Calu3 (cell line): ENCODE measurements at regions not wholly inside any gene's neighbourhood (a gene's known extent, or its start where the extent isn't known, plus 50 kb on each side); places are given as distances from the start of the nearest gene placed in this dataset.

Source experiments
- BruUV-seq: library from RNA; stranded (reverse); fragments of 400-500 nt; replicated peaks from 2 replicates; lab custom pipeline; 2021; lab: Mats Ljungman, UMichigan
- CTCF ChIA-PET: fragments of 300-600 bp; sonication (Branson Sonifier 250); formaldehyde crosslinking; loops from one replicate; lab custom pipeline; 2022; ENCODE audit warnings: antibody characterized with exemption; lab: Charles Lee
- DNase-seq: peaks from one replicate; pipeline ENCODE4 v3.0.0; 2022
- H3K27ac Mint-ChIP-seq: one replicate; pipeline ENCODE4 v1.8.0; 2022; ENCODE audit warnings: mixed read lengths; ENCODE audit not compliant: unreplicated experiment
- H3K27me3 Mint-ChIP-seq: one replicate; pipeline ENCODE4 v1.8.0; 2022; ENCODE audit warnings: mixed read lengths; ENCODE audit not compliant: unreplicated experiment
- H3K36me3 Mint-ChIP-seq: one replicate; pipeline ENCODE4 v1.8.0; 2022; ENCODE audit warnings: mild to moderate bottlenecking, moderate library complexity, mixed read lengths; ENCODE audit not compliant: insufficient read depth, unreplicated experiment
- H3K4me1 Mint-ChIP-seq: one replicate; pipeline ENCODE4 v1.8.0; 2022; ENCODE audit warnings: mild to moderate bottlenecking, low read depth, mixed read lengths; ENCODE audit not compliant: unreplicated experiment
- H3K4me3 Mint-ChIP-seq: one replicate; pipeline ENCODE4 v1.8.0; 2022; ENCODE audit warnings: mild to moderate bottlenecking, low read depth, moderate library complexity, mixed read lengths; ENCODE audit not compliant: unreplicated experiment
- H3K9me3 Mint-ChIP-seq: one replicate; pipeline ENCODE4 v1.8.0; 2022; ENCODE audit warnings: low read depth, mixed read lengths; ENCODE audit not compliant: unreplicated experiment
- CTCF ChIP-seq: fragments of 200-600 bp; IDR thresholded peaks from one replicate; pipeline ENCODE4 v1.8.0; 2022; ENCODE audit warnings: antibody characterized with exemption; ENCODE audit not compliant: unreplicated experiment
- intact Hi-C: fragments of 100-400 bp; cut with micrococcal nuclease; formaldehyde crosslinking; loops from one replicate; pipeline ENCODE4 v1.10.0; 2022; ENCODE audit not compliant: unreplicated experiment

GRCh38 chr9:14424289-14424688, 110.3 kb upstream of the NFIB start:
- CTCF ChIA-PET = no interaction called here
- Mint-ChIP-seq H3K4me1 (peaks cover 18% of the 10 kb centered on the region), H3K27me3 (no peaks in the 10 kb centered on the region), H3K9me3 (no peaks in the 10 kb centered on the region), H3K36me3 (no peaks in the 10 kb centered on the region), H3K27ac (no peak overlapping the region), H3K4me3 (no peak overlapping the region)
- no peak for TF ChIP-seq CTCF
- intact Hi-C loops = no loop called here
- no TSS peak for BruUV-seq
- no peak for DNase-seq

GRCh38 chr9:14423815-14424261, 109.9 kb upstream of the NFIB start:
- no peak overlapping the region for H3K27ac Mint-ChIP-seq
- H3K36me3 Mint-ChIP-seq = no peaks in the 10 kb centered on the region
- no peaks in the 10 kb centered on the region for H3K9me3 Mint-ChIP-seq
- CTCF ChIA-PET = no interaction called here
- H3K27me3 Mint-ChIP-seq = no peaks in the 10 kb centered on the region
- DNase-seq = no peak
- intact Hi-C loops = no loop called here
- peaks cover 17% of the 10 kb centered on the region for H3K4me1 Mint-ChIP-seq
- no peak for TF ChIP-seq CTCF
- no TSS peak for BruUV-seq
- no peak overlapping the region for H3K4me3 Mint-ChIP-seq

DNA sequence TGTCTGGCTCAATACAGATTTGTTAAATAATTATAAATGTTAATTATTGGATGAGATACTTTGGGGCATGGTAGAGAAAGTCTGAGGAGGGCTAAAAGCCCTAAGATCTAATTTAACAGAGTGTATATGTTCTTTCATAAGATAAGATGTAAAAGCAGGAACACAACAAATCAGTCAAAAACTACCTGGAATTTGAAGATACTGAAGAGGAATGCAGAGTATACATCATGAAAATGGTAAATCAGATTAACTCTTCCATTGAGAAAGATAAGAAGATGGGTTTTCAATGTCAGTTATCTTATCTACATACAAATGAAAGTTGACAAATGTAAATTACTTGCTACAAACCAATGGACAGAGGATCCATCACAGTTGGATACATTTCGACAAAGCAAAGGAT, 107.3 kb upstream of the NFIB start:
- intact Hi-C loops = no loop called here
- Mint-ChIP-seq H3K27me3 (no peaks in the 10 kb centered on the region), H3K4me3 (no peak overlapping the region), H3K4me1 (peaks cover 7% of the 10 kb centered on the region), H3K9me3 (no peaks in the 10 kb centered on the region), H3K27ac (no peak overlapping the region), H3K36me3 (no peaks in the 10 kb centered on the region)
- CTCF ChIA-PET = no interaction called here
- no peak for DNase-seq
- TF ChIP-seq CTCF = no peak
- no TSS peak for BruUV-seq

GRCh38 chr9:14418941-14419937, 105.3 kb upstream of the NFIB start:
- Mint-ChIP-seq H3K4me3 (no peak overlapping the region), H3K27ac (no peak overlapping the region), H3K9me3 (no peaks in the 10 kb centered on the region), H3K27me3 (no peaks in the 10 kb centered on the region), H3K4me1 (peaks cover 7% of the 10 kb centered on the region), H3K36me3 (no peaks in the 10 kb centered on the region)
- no TSS peak for BruUV-seq
- no peak for TF ChIP-seq CTCF
- CTCF ChIA-PET = interaction anchor here (0.5 to 0.6 kb wide), 2 partner anchors 46 to 969 kb away, joined by 3 read pairs; no protein-coding TSS in a partner anchor
- intact Hi-C loops = no loop called here
- DNase-seq = no peak
